ENCODE measurements at regions not wholly inside any gene's neighbourhood (a gene's known extent, or its start where the extent isn't known, plus 50 kb on each side); places are given as distances from the start of the nearest gene placed in this dataset.

GRCh38 chr4:110754716-110755115 lies 131.8 kb upstream of the PITX2 start:
- no peak for TF ChIP-seq CTCF (IDR thresholded peaks at IDR 0.05; ENCODE audit: insufficient read depth, missing control alignments)
- DNase-seq (ENCODE audit: insufficient read length, low spot score) (no peak), FAIRE-seq (no peak)

GRCh38 chr4:110769578-110769977 lies 146.7 kb upstream of the PITX2 start:
- TF ChIP-seq CTCF (IDR thresholded peaks at IDR 0.05; ENCODE audit: insufficient read depth, missing control alignments), result no peak
- DNase-seq (ENCODE audit: insufficient read length, low spot score), result no peak
- no peak for FAIRE-seq

- TF ChIP-seq CTCF (IDR thresholded peaks at IDR 0.05; ENCODE audit: insufficient read depth, missing control alignments), result no peak
- FAIRE-seq (no peak), DNase-seq (ENCODE audit: insufficient read length, low spot score) (no peak)
These were observed 147.5 kb upstream of the PITX2 start for GRCh38 chr4:110770353-110770752.

GRCh38 chr4:110778521-110778920 lies 155.6 kb upstream of the PITX2 start:
- no peak for FAIRE-seq
- no peak for TF ChIP-seq CTCF (IDR thresholded peaks at IDR 0.05; ENCODE audit: insufficient read depth, missing control alignments)
- no peak for DNase-seq (ENCODE audit: insufficient read length, low spot score)

GRCh38 chr4:110780538-110780937 lies 157.7 kb upstream of the PITX2 start:
- TF ChIP-seq CTCF (IDR thresholded peaks at IDR 0.05; ENCODE audit: insufficient read depth, missing control alignments), result no peak
- FAIRE-seq (no peak), DNase-seq (ENCODE audit: insufficient read length, low spot score) (no peak)

- DNase-seq (ENCODE audit: insufficient read length, low spot score) (no peak), FAIRE-seq (no peak)
- no peak for TF ChIP-seq CTCF (IDR thresholded peaks at IDR 0.05; ENCODE audit: insufficient read depth, missing control alignments)
These were observed 159.1 kb upstream of the PITX2 start for GRCh38 chr4:110781944-110782343.

- no peak for FAIRE-seq
- TF ChIP-seq CTCF (IDR thresholded peaks at IDR 0.05; ENCODE audit: insufficient read depth, missing control alignments), result no peak
- DNase-seq (ENCODE audit: insufficient read length, low spot score), result no peak
These were observed 164.2 kb upstream of the PITX2 start for GRCh38 chr4:110787109-110787508.
